IMR-90 (cell line): ENCODE measurements at regions not wholly inside any gene's neighbourhood (a gene's known extent, or its start where the extent isn't known, plus 50 kb on each side); places are given as distances from the start of the nearest gene placed in this dataset.
A peak's percentile ranks its signal among the peaks of the same experiment; 100 is the strongest.

Experiments
- ATAC-seq: fragments of 200-7000 bp; cut with Tn5 transposase; 2 replicates; pipeline ENCODE4 v1.9.1; 2020; ENCODE audit warnings: low read depth, mild to moderate bottlenecking, moderate library complexity
- BruUV-seq: library from RNA; stranded (reverse); fragments of 400-500 nt; replicated peaks from 2 replicates; lab custom pipeline; 2021; lab: Mats Ljungman, UMichigan
- CTCF ChIA-PET: fragments of 300-600 bp; formaldehyde crosslinking; extraction: SDS; loops from one replicate; lab custom pipeline; 2021; ENCODE audit warnings: antibody characterized with exemption; lab: Yijun Ruan, JAX
- POLR2A ChIA-PET: fragments of 300-600 bp; sonication (Branson Sonifier 250); formaldehyde crosslinking; loops from one replicate; lab custom pipeline; 2022; ENCODE audit warnings: antibody characterized with exemption; ENCODE audit not compliant: unreplicated experiment; lab: Charles Lee
- DNase-seq: peaks from one replicate; pipeline ENCODE4 v3.0.0; 2013
- H2AFZ ChIP-seq: replicated peaks from 2 replicates; pipeline ENCODE3; 2013; ENCODE audit warnings: low read length, mild to moderate bottlenecking; ENCODE audit not compliant: poor library complexity
- H2AK5ac ChIP-seq: 2 replicates; pipeline ENCODE4 v1.6.1; 2013; ENCODE audit warnings: low read depth, low read length, inconsistent platforms
- H2AK9ac ChIP-seq: replicated peaks from 2 replicates; pipeline ENCODE3; 2013; ENCODE audit warnings: mild to moderate bottlenecking, low read depth, low read length, moderate library complexity; ENCODE audit not compliant: poor library complexity
- H2BK120ac ChIP-seq: 2 replicates; pipeline ENCODE4 v1.6.1; 2013; ENCODE audit warnings: low read depth, low read length, inconsistent platforms
- H2BK15ac ChIP-seq: 3 replicates; pipeline ENCODE4 v1.6.1; 2013; ENCODE audit warnings: low read depth, low read length, inconsistent platforms
- H2BK20ac ChIP-seq: 2 replicates; pipeline ENCODE4 v1.6.1; 2013; ENCODE audit warnings: low read depth, mild to moderate bottlenecking, inconsistent platforms, low read length, moderate library complexity
- H2BK5ac ChIP-seq: 2 replicates; pipeline ENCODE4 v1.6.1; 2013; ENCODE audit warnings: mild to moderate bottlenecking, low read depth, low read length, inconsistent platforms; ENCODE audit not compliant: poor library complexity, severe bottlenecking
- H3K14ac ChIP-seq: replicated peaks from 2 replicates; pipeline ENCODE4 v1.6.1; 2013; ENCODE audit warnings: low read depth, low read length, inconsistent platforms
- H3K18ac ChIP-seq: 2 replicates; pipeline ENCODE4 v1.6.1; 2013; ENCODE audit warnings: low read depth, low read length, control low read depth
- H3K23ac ChIP-seq: 2 replicates; pipeline ENCODE4 v1.6.1; 2013; ENCODE audit warnings: low read depth, low read length, inconsistent platforms
- H3K27ac ChIP-seq: 2 replicates; pipeline ENCODE4 v1.5.1; 2013; ENCODE audit warnings: mild to moderate bottlenecking, control low read depth, low read length; ENCODE audit not compliant: insufficient read depth
- H3K27me3 ChIP-seq: 2 replicates; pipeline ENCODE4 v1.6.1; 2013; ENCODE audit warnings: low read length; ENCODE audit not compliant: control insufficient read depth, insufficient read depth
- H3K36me3 ChIP-seq: 2 replicates; pipeline ENCODE4 v1.6.1; 2013; ENCODE audit warnings: low read length, mixed read lengths; ENCODE audit not compliant: control insufficient read depth, insufficient read depth
- H3K4ac ChIP-seq: 2 replicates; pipeline ENCODE4 v1.6.1; 2013; ENCODE audit warnings: low read depth, low read length, inconsistent platforms
- H3K4me1 ChIP-seq: 2 replicates; pipeline ENCODE4 v1.6.1; 2013; ENCODE audit warnings: low read length, mixed read lengths; ENCODE audit not compliant: control insufficient read depth, insufficient read depth
- H3K4me2 ChIP-seq: 2 replicates; pipeline ENCODE4 v1.6.1; 2013; ENCODE audit warnings: low read depth, mild to moderate bottlenecking, control low read depth, low read length, moderate library complexity
- H3K4me3 ChIP-seq: 2 replicates; pipeline ENCODE4 v1.5.1; 2013; ENCODE audit warnings: low read depth, mild to moderate bottlenecking, control low read depth, low read length, moderate library complexity; ENCODE audit not compliant: insufficient read depth
- H3K56ac ChIP-seq: 2 replicates; pipeline ENCODE4 v1.6.1; 2013; ENCODE audit warnings: low read length, inconsistent platforms; ENCODE audit not compliant: insufficient read depth; ENCODE audit errors: extremely low read depth
- H3K79me1 ChIP-seq, 2 experiments: 2 replicates each; pipeline ENCODE4 v1.6.1; 2013; ENCODE audit warnings: low read length in 2 of 2, inconsistent platforms in 1 of 2, low read depth in 1 of 2
- H3K9ac ChIP-seq: 2 replicates; pipeline ENCODE4 v1.6.1; 2013; ENCODE audit warnings: low read depth, low read length, control low read depth
- H3K9me1 ChIP-seq: 2 replicates; pipeline ENCODE4 v1.6.1; 2013; ENCODE audit warnings: low read length, inconsistent platforms; ENCODE audit not compliant: insufficient read depth
- H3K9me3 ChIP-seq: 2 replicates; pipeline ENCODE4 v1.6.1; 2013; ENCODE audit warnings: low read length; ENCODE audit not compliant: control insufficient read depth, insufficient read depth
- H4K20me1 ChIP-seq: 2 replicates; pipeline ENCODE4 v1.6.1; 2013; ENCODE audit warnings: low read length, inconsistent platforms; ENCODE audit not compliant: insufficient read depth
- H4K5ac ChIP-seq: 2 replicates; pipeline ENCODE4 v1.6.1; 2013; ENCODE audit warnings: mild to moderate bottlenecking, low read depth, low read length, control low read depth
- H4K8ac ChIP-seq, 2 experiments: 2 replicates each; pipeline ENCODE4 v1.6.1; 2013; ENCODE audit warnings: low read depth in 2 of 2, low read length in 2 of 2, control low read depth in 1 of 2, inconsistent platforms in 1 of 2
- H4K91ac ChIP-seq: 2 replicates; pipeline ENCODE4 v1.6.1; 2013; ENCODE audit warnings: low read depth, low read length, inconsistent platforms; ENCODE audit not compliant: insufficient read depth
- BHLHE40 ChIP-seq: fragments of 150-350 bp; IDR thresholded peaks from 2 replicates; pipeline ENCODE4 v1.6.1; 2016; ENCODE audit warnings: mild to moderate bottlenecking, low read depth, low read length
- CEBPB ChIP-seq: IDR thresholded peaks from 2 replicates; pipeline ENCODE4 v1.6.1; 2012; ENCODE audit warnings: low read depth, low read length, improper control_type of control experiment
- CHD1 ChIP-seq: IDR thresholded peaks from 2 replicates; pipeline ENCODE4 v1.6.1; 2012; ENCODE audit warnings: low read depth, low read length, improper control_type of control experiment
- FOS ChIP-seq: fragments of 150-350 bp; IDR thresholded peaks from 2 replicates; pipeline ENCODE4 v1.6.1; 2016; ENCODE audit warnings: low read depth, low read length
- MAFK ChIP-seq: IDR thresholded peaks from 2 replicates; pipeline ENCODE4 v1.6.1; 2012; ENCODE audit warnings: low read depth, low read length, improper control_type of control experiment
- MAZ ChIP-seq: IDR thresholded peaks from 2 replicates; pipeline ENCODE4 v1.6.1; 2012; ENCODE audit warnings: low read depth, mild to moderate bottlenecking, low read length, improper control_type of control experiment, moderate library complexity, borderline replicate concordance
- MXI1 ChIP-seq: IDR thresholded peaks from 2 replicates; pipeline ENCODE4 v1.6.1; 2012; ENCODE audit warnings: low read depth, mild to moderate bottlenecking, low read length, moderate library complexity, borderline replicate concordance
- NFE2L2 ChIP-seq: fragments of 150-350 bp; IDR thresholded peaks from 2 replicates; pipeline ENCODE4 v1.6.1; 2016; ENCODE audit warnings: low read depth, mild to moderate bottlenecking, low read length
- POLR2A ChIP-seq: IDR thresholded peaks from 2 replicates; pipeline ENCODE4 v1.6.1; 2012; ENCODE audit warnings: mild to moderate bottlenecking, low read depth, low read length
- RAD21 ChIP-seq: IDR thresholded peaks from 2 replicates; pipeline ENCODE4 v1.6.1; 2012; ENCODE audit warnings: low read length, improper control_type of control experiment
- RCOR1 ChIP-seq: IDR thresholded peaks from 2 replicates; pipeline ENCODE4 v1.6.1; 2012; ENCODE audit warnings: mild to moderate bottlenecking, low read length, improper control_type of control experiment; ENCODE audit not compliant: insufficient replicate concordance
- RFX5 ChIP-seq: IDR thresholded peaks from 2 replicates; pipeline ENCODE4 v1.8.0; 2012; ENCODE audit warnings: low read depth, mild to moderate bottlenecking, low read length, moderate library complexity
- SMC3 ChIP-seq: fragments of 150-350 bp; IDR thresholded peaks from 2 replicates; pipeline ENCODE4 v1.6.1; 2016; ENCODE audit warnings: low read depth, mild to moderate bottlenecking, antibody characterized with exemption, low read length, moderate library complexity
- WGBS, 2 experiments: methylation state at CpG; one replicate each; pipeline versions ENCODE4 v1.1.5 to v1.1.7; 2013; ENCODE audit warnings: missing lambda C conversion rate in 2 of 2; ENCODE audit not compliant: insufficient read length in 1 of 2; ENCODE audit errors: extremely low coverage in 2 of 2; 5-methylcytosine and 5-hydroxymethylcytosine counted together
- dilution Hi-C: fragments of 300-500 bp; cut with HindIII; formaldehyde crosslinking; loops from one replicate; pipeline ENCODE4 v1.14.3; 2018; ENCODE audit warnings: low sequenced_read_pairs; ENCODE audit not compliant: unreplicated experiment
- in situ Hi-C: fragments of 300-500 bp; cut with MboI; formaldehyde crosslinking; loops from 3 replicates; pipeline ENCODE4 v1.14.3; 2019; ENCODE audit warnings: low sequenced_read_pairs, inconsistent platforms, mixed read lengths
- intact Hi-C: fragments of 100-400 bp; cut with micrococcal nuclease; formaldehyde crosslinking; loops from 2 replicates; pipeline ENCODE4 v1.10.0; 2022
- TF ChIP-seq, protein P1 (sequence below): conservative IDR thresholded peaks from 2 replicates; pipeline ENCODE4 v1.5.1; 2012; ENCODE audit warnings: mild to moderate bottlenecking, low read depth, low read length, improper control_type of control experiment
- TF ChIP-seq, protein P2 (sequence below): fragments of 150-350 bp; IDR thresholded peaks from 2 replicates; pipeline ENCODE4 v1.6.1; 2016; ENCODE audit warnings: low read depth, mild to moderate bottlenecking, low read length, moderate library complexity, borderline replicate concordance
- TF ChIP-seq, protein P3 (sequence below): fragments of 150-350 bp; IDR thresholded peaks from 2 replicates; pipeline ENCODE4 v1.6.1; 2017; ENCODE audit warnings: mild to moderate bottlenecking, antibody characterized with exemption, low read length, low read depth

- ATAC-seq, result no peak
- in situ Hi-C loops, result no loop called here
These were observed 102.5 kb downstream of the SPATA31D1 start for GRCh38 chr9:82091100-82091499.

More at GRCh38 chr9:82091100-82091499, 102.5 kb downstream of the SPATA31D1 start:
- H3K14ac ChIP-seq, result no peak overlapping the region
- no peak overlapping the region for H3K23ac ChIP-seq
- no CpG with 5 or more reads among the region's 1 CpG for WGBS, 2 experiments
- H3K56ac ChIP-seq, result no peak overlapping the region
- H3K9ac ChIP-seq, result no peak overlapping the region
- ChIA-PET CTCF (no interaction called here), POLR2A (interaction anchor here (1.0 kb wide), 1 partner anchor 16 kb away, joined by 3 read pairs; no protein-coding TSS in a partner anchor)
- H3K18ac ChIP-seq, result no peak overlapping the region
- H4K5ac ChIP-seq, result no peak overlapping the region
- H3K9me3 ChIP-seq, result no peaks in the 10 kb centered on the region
- no peak overlapping the region for H2BK5ac ChIP-seq
- no peak overlapping the region for H2AK5ac ChIP-seq
- peaks cover 5% of the 10 kb centered on the region for H3K27me3 ChIP-seq
- DNase-seq, result peak; percentile 5
- no peak overlapping the region for H2AK9ac ChIP-seq
- no peaks in the 10 kb centered on the region for H3K79me1 ChIP-seq
- H2AFZ ChIP-seq, result no peak overlapping the region
- BruUV-seq, result no TSS peak
- no peaks in the 10 kb centered on the region; the same call in 1 of the 2 replicates for H3K4me1 ChIP-seq
- H4K91ac ChIP-seq, result no peak overlapping the region
- intact Hi-C loops (no loop called here), dilution Hi-C loops (no loop called here)
- H2BK120ac ChIP-seq, result no peak overlapping the region
- H3K4me3 ChIP-seq, result no peak overlapping the region
- no peak overlapping the region for H2BK20ac ChIP-seq
- H4K8ac ChIP-seq, result no peak overlapping the region
- H3K4me2 ChIP-seq, result no peak overlapping the region
- H4K20me1 ChIP-seq, result no peaks in the 10 kb centered on the region
- H3K9me1 ChIP-seq, result 0 out of 2 replicates have a peak, but pooled peaks cover 3% of the 10 kb centered on the region
- no peak overlapping the region for H2BK15ac ChIP-seq
- no peak for TF ChIP-seq RAD21
- TF ChIP-seq, protein P1, sequence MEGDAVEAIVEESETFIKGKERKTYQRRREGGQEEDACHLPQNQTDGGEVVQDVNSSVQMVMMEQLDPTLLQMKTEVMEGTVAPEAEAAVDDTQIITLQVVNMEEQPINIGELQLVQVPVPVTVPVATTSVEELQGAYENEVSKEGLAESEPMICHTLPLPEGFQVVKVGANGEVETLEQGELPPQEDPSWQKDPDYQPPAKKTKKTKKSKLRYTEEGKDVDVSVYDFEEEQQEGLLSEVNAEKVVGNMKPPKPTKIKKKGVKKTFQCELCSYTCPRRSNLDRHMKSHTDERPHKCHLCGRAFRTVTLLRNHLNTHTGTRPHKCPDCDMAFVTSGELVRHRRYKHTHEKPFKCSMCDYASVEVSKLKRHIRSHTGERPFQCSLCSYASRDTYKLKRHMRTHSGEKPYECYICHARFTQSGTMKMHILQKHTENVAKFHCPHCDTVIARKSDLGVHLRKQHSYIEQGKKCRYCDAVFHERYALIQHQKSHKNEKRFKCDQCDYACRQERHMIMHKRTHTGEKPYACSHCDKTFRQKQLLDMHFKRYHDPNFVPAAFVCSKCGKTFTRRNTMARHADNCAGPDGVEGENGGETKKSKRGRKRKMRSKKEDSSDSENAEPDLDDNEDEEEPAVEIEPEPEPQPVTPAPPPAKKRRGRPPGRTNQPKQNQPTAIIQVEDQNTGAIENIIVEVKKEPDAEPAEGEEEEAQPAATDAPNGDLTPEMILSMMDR, result no peak
- no peak for TF ChIP-seq FOS
- TF ChIP-seq CEBPB, result no peak
- no peak for TF ChIP-seq CHD1
- TF ChIP-seq MAZ, result no peak
- TF ChIP-seq, protein P2, sequence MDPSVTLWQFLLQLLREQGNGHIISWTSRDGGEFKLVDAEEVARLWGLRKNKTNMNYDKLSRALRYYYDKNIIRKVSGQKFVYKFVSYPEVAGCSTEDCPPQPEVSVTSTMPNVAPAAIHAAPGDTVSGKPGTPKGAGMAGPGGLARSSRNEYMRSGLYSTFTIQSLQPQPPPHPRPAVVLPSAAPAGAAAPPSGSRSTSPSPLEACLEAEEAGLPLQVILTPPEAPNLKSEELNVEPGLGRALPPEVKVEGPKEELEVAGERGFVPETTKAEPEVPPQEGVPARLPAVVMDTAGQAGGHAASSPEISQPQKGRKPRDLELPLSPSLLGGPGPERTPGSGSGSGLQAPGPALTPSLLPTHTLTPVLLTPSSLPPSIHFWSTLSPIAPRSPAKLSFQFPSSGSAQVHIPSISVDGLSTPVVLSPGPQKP, result no peak
- no peak for TF ChIP-seq BHLHE40
- no peak for TF ChIP-seq NFE2L2
- TF ChIP-seq POLR2A, result no peak
- TF ChIP-seq MXI1, result no peak
- TF ChIP-seq MAFK, result no peak
- TF ChIP-seq SMC3, result no peak
- no peak for TF ChIP-seq RFX5
- no peak for TF ChIP-seq RCOR1
- TF ChIP-seq, protein P3, sequence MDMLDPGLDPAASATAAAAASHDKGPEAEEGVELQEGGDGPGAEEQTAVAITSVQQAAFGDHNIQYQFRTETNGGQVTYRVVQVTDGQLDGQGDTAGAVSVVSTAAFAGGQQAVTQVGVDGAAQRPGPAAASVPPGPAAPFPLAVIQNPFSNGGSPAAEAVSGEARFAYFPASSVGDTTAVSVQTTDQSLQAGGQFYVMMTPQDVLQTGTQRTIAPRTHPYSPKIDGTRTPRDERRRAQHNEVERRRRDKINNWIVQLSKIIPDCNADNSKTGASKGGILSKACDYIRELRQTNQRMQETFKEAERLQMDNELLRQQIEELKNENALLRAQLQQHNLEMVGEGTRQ, result no peak
- H3K36me3 ChIP-seq, result no peaks in the 10 kb centered on the region
- no peak overlapping the region for H3K27ac ChIP-seq
- no peak overlapping the region for H3K4ac ChIP-seq
